ENCODE measurements at regions not wholly inside any gene's neighbourhood (a gene's known extent, or its start where the extent isn't known, plus 50 kb on each side); places are given as distances from the start of the nearest gene placed in this dataset.
A peak's percentile ranks its signal among the peaks of the same experiment; 100 is the strongest.

DNA sequence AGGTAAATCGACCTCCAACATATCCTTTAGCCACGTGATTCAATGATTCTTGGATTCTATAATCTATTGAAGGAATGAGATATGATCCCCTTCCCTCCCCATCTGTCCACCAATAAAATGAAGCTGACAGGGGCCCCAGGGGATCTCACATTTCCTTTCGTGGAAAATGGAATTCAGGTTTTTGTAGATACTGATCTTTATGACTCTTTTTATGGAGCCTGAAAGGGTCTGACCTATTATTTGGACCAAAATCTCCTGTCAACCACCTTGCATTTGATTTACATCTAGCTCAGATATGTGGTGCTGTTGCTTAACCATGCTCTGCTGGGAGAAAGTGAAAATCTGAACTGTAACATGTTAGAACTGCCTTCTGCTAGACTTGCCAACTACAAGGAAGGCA, 234.0 kb upstream of the CXCL12 start:
- ATAC-seq (replicated peaks in 6 of 8) = no peak
- H3K27ac ChIP-seq = no peak overlapping the region
- 39 to 100% (median 73%) methylated on average over 1 to 3 of the region's 3 CpGs; no CpG with 5 or more reads in 2 of the 10 experiments for WGBS, 10 experiments
- in situ Hi-C loops (cut with MboI; ENCODE audit: low pct_unique_long_range_greater_than_20kb in 2 of 9, low sequenced_read_pairs in 9 of 9, unreplicated experiment in 9 of 9) = no loop called here
- no peak overlapping the region for H3K4me3 ChIP-seq
- peaks cover 0 to 3% of the 10 kb centered on the region in 2 donors for H3K4me1 ChIP-seq (replicated peaks in 1 of 2)

DNA sequence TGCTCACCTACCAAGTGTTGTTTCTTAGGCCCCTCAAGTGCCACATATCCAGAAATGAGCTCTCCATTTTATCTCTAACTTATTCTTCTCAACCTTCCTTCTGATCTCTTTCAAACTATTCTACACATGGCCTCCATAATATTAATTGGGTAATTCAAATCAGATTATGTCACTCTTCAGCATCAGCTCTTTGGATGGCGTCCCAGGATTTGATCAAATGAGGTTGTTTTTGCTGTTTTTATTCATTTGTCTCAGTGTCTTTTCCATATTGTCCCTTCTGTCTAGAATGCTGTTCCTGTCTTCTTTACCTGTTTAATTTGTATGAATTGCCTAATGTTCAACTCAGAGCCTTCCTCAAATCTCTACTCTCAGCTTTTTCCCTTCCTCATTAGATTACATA, 234.6 kb upstream of the CXCL12 start:
- no peak overlapping the region for H3K4me3 ChIP-seq
- ATAC-seq (replicated peaks in 6 of 8) = no peak
- H3K27ac ChIP-seq = no peak overlapping the region
- in situ Hi-C loops (cut with MboI; ENCODE audit: low pct_unique_long_range_greater_than_20kb in 2 of 9, low sequenced_read_pairs in 9 of 9, unreplicated experiment in 9 of 9) = no loop called here
- H3K4me1 ChIP-seq (replicated peaks in 1 of 2) = peaks cover 0 to 3% of the 10 kb centered on the region in 2 donors
- 0% methylated on average over 1 of the region's 1 CpG for WGBS, 10 experiments

- Histone ChIP-seq H3K4me1 (replicated peaks in 1 of 2) (peaks cover 0 to 3% of the 10 kb centered on the region in 2 donors), H3K27ac (no peak overlapping the region), H3K4me3 (no peak overlapping the region)
- 34 to 100% (median 63%) methylated on average over 1 to 3 of the region's 3 CpGs; no CpG with 5 or more reads in 2 of the 10 experiments for WGBS, 10 experiments
- in situ Hi-C loops (cut with MboI; ENCODE audit: low pct_unique_long_range_greater_than_20kb in 2 of 9, low sequenced_read_pairs in 9 of 9, unreplicated experiment in 9 of 9) = no loop called here
- peak in 5 of 8 experiments; percentile 31 to 99 (median 53) for ATAC-seq (replicated peaks in 6 of 8)
These were observed 235.1 kb upstream of the CXCL12 start for GRCh38 chr10:44619975-44620374.

GRCh38 chr10:44627591-44628354, 242.9 kb upstream of the CXCL12 start:
- H3K4me3 ChIP-seq = no peak overlapping the region
- H3K27ac ChIP-seq = no peak overlapping the region
- H3K4me1 ChIP-seq (replicated peaks in 1 of 2) = no peaks in the 10 kb centered on the region
- in situ Hi-C loops (cut with MboI; ENCODE audit: low pct_unique_long_range_greater_than_20kb in 2 of 9, low sequenced_read_pairs in 9 of 9, unreplicated experiment in 9 of 9) = no loop called here
- WGBS, 10 experiments = 23 to 100% (median 86%) methylated on average over 1 to 6 of the region's 6 CpGs
- peak in 3 of 8 experiments; percentile 33 to 81 (median 78) for ATAC-seq (replicated peaks in 6 of 8)

- 0 to 65% (median 17%) methylated on average over 1 to 2 of the region's 2 CpGs; no CpG with 5 or more reads in 2 of the 10 experiments for WGBS, 10 experiments
- Histone ChIP-seq H3K27ac (no peak overlapping the region), H3K4me3 (no peak overlapping the region), H3K4me1 (replicated peaks in 1 of 2) (no peaks in the 10 kb centered on the region)
- ATAC-seq (replicated peaks in 6 of 8) = peak in 6 of 8 experiments; percentile 26 to 62 (median 42)
- in situ Hi-C loops (cut with MboI; ENCODE audit: low pct_unique_long_range_greater_than_20kb in 2 of 9, low sequenced_read_pairs in 9 of 9, unreplicated experiment in 9 of 9) = no loop called here
These were observed 244.0 kb upstream of the CXCL12 start for GRCh38 chr10:44628921-44629320.

DNA sequence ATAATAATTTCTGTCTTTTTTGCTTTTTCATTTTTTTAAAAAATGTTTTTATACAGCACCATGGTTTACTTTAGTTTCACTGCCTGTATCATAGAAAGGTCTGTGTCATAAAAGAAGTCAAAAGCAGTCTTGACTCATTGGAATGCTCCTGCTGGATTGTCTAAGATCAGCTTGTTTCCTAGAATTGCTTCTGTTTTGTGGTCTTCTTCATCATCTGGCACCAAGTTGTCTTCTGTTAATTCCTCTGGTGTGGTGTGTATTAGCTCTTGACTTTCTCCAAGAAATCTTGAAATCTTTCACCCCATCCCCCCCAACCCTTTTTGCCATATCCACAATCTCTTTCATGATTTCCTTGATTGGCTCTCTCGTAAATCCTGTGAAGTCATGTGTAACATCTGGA, 250.3 kb upstream of the CXCL12 start:
- Histone ChIP-seq H3K4me1 (replicated peaks in 1 of 2) (no peaks in the 10 kb centered on the region), H3K27ac (no peak overlapping the region), H3K4me3 (no peak overlapping the region)
- in situ Hi-C loops (cut with MboI; ENCODE audit: low pct_unique_long_range_greater_than_20kb in 2 of 9, low sequenced_read_pairs in 9 of 9, unreplicated experiment in 9 of 9) = no loop called here
- ATAC-seq (replicated peaks in 6 of 8) = no peak
- 50 to 100% (median 90%) methylated on average over 1 of the region's 1 CpG; no CpG with 5 or more reads in 2 of the 10 experiments for WGBS, 10 experiments

DNA sequence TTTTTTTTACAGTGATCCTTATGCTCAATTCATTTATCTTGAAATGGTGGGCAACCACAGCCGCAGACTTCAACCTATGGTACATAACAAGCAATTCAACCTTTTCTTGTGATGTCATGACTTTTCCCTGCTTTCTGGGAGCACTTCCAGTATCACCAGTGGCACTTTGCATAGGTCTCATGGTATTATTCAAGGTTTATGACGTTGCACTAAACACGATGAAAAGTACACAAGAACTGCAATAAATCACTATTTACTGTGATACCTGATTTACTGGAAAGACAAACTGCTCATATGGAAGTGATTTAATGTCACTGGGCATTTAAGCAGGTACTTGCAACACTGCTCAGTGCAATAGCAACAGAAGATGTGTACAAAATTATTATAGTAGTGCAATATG, 251.7 kb upstream of the CXCL12 start:
- in situ Hi-C loops (cut with MboI; ENCODE audit: low pct_unique_long_range_greater_than_20kb in 2 of 9, low sequenced_read_pairs in 9 of 9, unreplicated experiment in 9 of 9) = no loop called here
- 20 to 100% (median 70%) methylated on average over 1 to 3 of the region's 3 CpGs; no CpG with 5 or more reads in 1 of the 10 experiments for WGBS, 10 experiments
- H3K4me3 ChIP-seq = no peak overlapping the region
- H3K27ac ChIP-seq = no peak overlapping the region
- ATAC-seq (replicated peaks in 6 of 8) = no peak
- H3K4me1 ChIP-seq (replicated peaks in 1 of 2) = no peaks in the 10 kb centered on the region

GRCh38 chr10:44640429-44640828, 255.5 kb upstream of the CXCL12 start:
- 25 to 93% (median 68%) methylated on average over 1 to 7 of the region's 7 CpGs; no CpG with 5 or more reads in 1 of the 10 experiments for WGBS, 10 experiments
- ATAC-seq (replicated peaks in 6 of 8) = no peak
- H3K4me3 ChIP-seq = no peak overlapping the region
- H3K4me1 ChIP-seq (replicated peaks in 1 of 2) = no peaks in the 10 kb centered on the region
- in situ Hi-C loops (cut with MboI; ENCODE audit: low pct_unique_long_range_greater_than_20kb in 2 of 9, low sequenced_read_pairs in 9 of 9, unreplicated experiment in 9 of 9) = no loop called here
- H3K27ac ChIP-seq = no peak overlapping the region

- Histone ChIP-seq H3K27ac (no peak overlapping the region), H3K4me3 (no peak overlapping the region), H3K4me1 (replicated peaks in 1 of 2) (peaks cover 0 to 13% of the 10 kb centered on the region in 2 donors)
- in situ Hi-C loops (cut with MboI; ENCODE audit: low pct_unique_long_range_greater_than_20kb in 2 of 9, low sequenced_read_pairs in 9 of 9, unreplicated experiment in 9 of 9) = no loop called here
- no CpG with 5 or more reads among the region's 2 CpGs for WGBS, 10 experiments
- ATAC-seq (replicated peaks in 6 of 8) = no peak
These were observed 262.6 kb upstream of the CXCL12 start for GRCh38 chr10:44647473-44647872.

GRCh38 chr10:44647877-44648542, 263.1 kb upstream of the CXCL12 start:
- peak in 4 of 8 experiments; percentile 31 to 92 (median 47) for ATAC-seq (replicated peaks in 6 of 8)
- Histone ChIP-seq H3K4me3 (no peak overlapping the region), H3K4me1 (replicated peaks in 1 of 2) (peaks cover 0 to 13% of the 10 kb centered on the region in 2 donors), H3K27ac (no peak overlapping the region)
- in situ Hi-C loops (cut with MboI; ENCODE audit: low pct_unique_long_range_greater_than_20kb in 2 of 9, low sequenced_read_pairs in 9 of 9, unreplicated experiment in 9 of 9) = no loop called here
- WGBS, 10 experiments = 17 to 100% (median 54%) methylated on average over 1 to 8 of the region's 10 CpGs

GRCh38 chr10:44650691-44651661, 260.2 kb upstream of the TMEM72 start:
- peak in 5 of 8 experiments; percentile 31 to 74 (median 45) for ATAC-seq (replicated peaks in 6 of 8)
- in situ Hi-C loops (cut with MboI; ENCODE audit: low pct_unique_long_range_greater_than_20kb in 2 of 9, low sequenced_read_pairs in 9 of 9, unreplicated experiment in 9 of 9) = no loop called here
- no peak overlapping the region for H3K4me3 ChIP-seq
- WGBS, 10 experiments = 23 to 79% (median 56%) methylated on average over 2 to 6 of the region's 7 CpGs
- H3K27ac ChIP-seq = no peak overlapping the region
- peaks cover 0 to 13% of the 10 kb centered on the region in 2 donors for H3K4me1 ChIP-seq (replicated peaks in 1 of 2)

- peaks cover 0 to 13% of the 10 kb centered on the region in 2 donors for H3K4me1 ChIP-seq (replicated peaks in 1 of 2)
- in situ Hi-C loops (cut with MboI; ENCODE audit: low pct_unique_long_range_greater_than_20kb in 2 of 9, low sequenced_read_pairs in 9 of 9, unreplicated experiment in 9 of 9) = no loop called here
- 43 to 100% (median 78%) methylated on average over 1 to 4 of the region's 4 CpGs; no CpG with 5 or more reads in 6 of the 10 experiments for WGBS, 10 experiments
- no peak overlapping the region for H3K27ac ChIP-seq
- no peak overlapping the region for H3K4me3 ChIP-seq
- ATAC-seq (replicated peaks in 6 of 8) = peak in 1 of 8 experiments; percentile 65
These were observed 259.3 kb upstream of the TMEM72 start for GRCh38 chr10:44651834-44652233.

Data from motor neuron (in vitro differentiated cells).